A673 (cell line): ENCODE measurements at regions not wholly inside any gene's neighbourhood (a gene's known extent, or its start where the extent isn't known, plus 50 kb on each side); places are given as distances from the start of the nearest gene placed in this dataset.

Experiments used
- BruUV-seq: library from RNA; stranded (reverse); fragments of 400-500 nt; replicated peaks from 2 replicates; lab custom pipeline; 2021; lab: Mats Ljungman, UMichigan
- CTCF ChIA-PET: fragments of 300-600 bp; sonication (Branson Sonifier 250); formaldehyde crosslinking; loops from one replicate; lab custom pipeline; 2022; ENCODE audit warnings: antibody characterized with exemption; lab: Charles Lee
- POLR2A ChIA-PET: fragments of 300-600 bp; sonication (Branson Sonifier 250); formaldehyde crosslinking; loops from one replicate; lab custom pipeline; 2022; ENCODE audit warnings: antibody characterized with exemption; ENCODE audit not compliant: low non-redundant PET; lab: Charles Lee
- DNase-seq: peaks from one replicate; pipeline ENCODE4 v3.0.0-alpha.2; 2015; ENCODE audit warnings: low spot score
- H3K27ac ChIP-seq: fragments of 200-600 bp; sonication (generic); 2 replicates; pipeline ENCODE4 v1.5.1; 2016; ENCODE audit warnings: mixed run types, low read depth, mild to moderate bottlenecking, mixed read lengths, antibody characterized with exemption, low read length; ENCODE audit not compliant: poor library complexity, severe bottlenecking
- H3K27me3 ChIP-seq: fragments of 200-600 bp; sonication (generic); replicated peaks from 2 replicates; pipeline ENCODE4 v1.6.1; 2017; ENCODE audit warnings: mixed run types, low read depth, mild to moderate bottlenecking, mixed read lengths, antibody characterized with exemption, low read length; ENCODE audit not compliant: insufficient read depth, poor library complexity
- H3K36me3 ChIP-seq: fragments of 200-600 bp; sonication (generic); 2 replicates; pipeline ENCODE4 v1.6.1; 2016; ENCODE audit warnings: mixed run types, mild to moderate bottlenecking, mixed read lengths, antibody characterized with exemption, low read length; ENCODE audit not compliant: insufficient read depth, poor library complexity, severe bottlenecking
- H3K4me1 ChIP-seq: fragments of 200-600 bp; sonication (generic); 2 replicates; pipeline ENCODE4 v1.6.1; 2017; ENCODE audit warnings: mixed run types, mild to moderate bottlenecking, mixed read lengths, antibody characterized with exemption, low read length; ENCODE audit not compliant: insufficient read depth, poor library complexity, severe bottlenecking
- H3K4me3 ChIP-seq: fragments of 200-600 bp; sonication (generic); 2 replicates; pipeline ENCODE4 v1.5.1; 2016; ENCODE audit warnings: low read depth, mixed run types, mild to moderate bottlenecking, mixed read lengths, low read length; ENCODE audit not compliant: poor library complexity, severe bottlenecking
- H3K9me3 ChIP-seq: fragments of 200-600 bp; sonication (generic); 2 replicates; pipeline ENCODE4 v1.6.1; 2016; ENCODE audit warnings: mixed run types, low read depth, mild to moderate bottlenecking, mixed read lengths, antibody characterized with exemption, low read length; ENCODE audit not compliant: poor library complexity, severe bottlenecking
- CTCF ChIP-seq: fragments of 300-800, 200-600 bp; sonication (generic); conservative IDR thresholded peaks from 2 replicates; pipeline ENCODE4 v1.5.1; 2017; ENCODE audit warnings: low read depth, mild to moderate bottlenecking, antibody characterized with exemption, low read length, moderate library complexity, mixed read lengths
- EZH2 ChIP-seq: fragments of 200-600 bp; sonication (generic); IDR thresholded peaks from 2 replicates; pipeline ENCODE4 v1.6.1; 2017; ENCODE audit warnings: borderline replicate concordance, low read depth, mild to moderate bottlenecking, mixed read lengths, antibody characterized with exemption, low read length; ENCODE audit not compliant: poor library complexity, severe bottlenecking
- intact Hi-C: fragments of 100-400 bp; cut with micrococcal nuclease; formaldehyde crosslinking; loops from one replicate; pipeline ENCODE4 v1.10.0; 2022; ENCODE audit not compliant: unreplicated experiment

GRCh38 chr4:37139987-37140386 lies 104.6 kb upstream of the NWD2 start:
- Histone ChIP-seq H3K27ac (no peak overlapping the region), H3K4me3 (no peak overlapping the region), H3K27me3 (no peaks in the 10 kb centered on the region), H3K4me1 (no peaks in the 10 kb centered on the region), H3K36me3 (no peaks in the 10 kb centered on the region), H3K9me3 (no peaks in the 10 kb centered on the region)
- no TSS peak for BruUV-seq
- no peak for DNase-seq
- intact Hi-C loops, result no loop called here
- CTCF ChIA-PET, result no interaction called here
- POLR2A ChIA-PET, result no interaction called here
- TF ChIP-seq EZH2 (no peak), CTCF (no peak)

DNA sequence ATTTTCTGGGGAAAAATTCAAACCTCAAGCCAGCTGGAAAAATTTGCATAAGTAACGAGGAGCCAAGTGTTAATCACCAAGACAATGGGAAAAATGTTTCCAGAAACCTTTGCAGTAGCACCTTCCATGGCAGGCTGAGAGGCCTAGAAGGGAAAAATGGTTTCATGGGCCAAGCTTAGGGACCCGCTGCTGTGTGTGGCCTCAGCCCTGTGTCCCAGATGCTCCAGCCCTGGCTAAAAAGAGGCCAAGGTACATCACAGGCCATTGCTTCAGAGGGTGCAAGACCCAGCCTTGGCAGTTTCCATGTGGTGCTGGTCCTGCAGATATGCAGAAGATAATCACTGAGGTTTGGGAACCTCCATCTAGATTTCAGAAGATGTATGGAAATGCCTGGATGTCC lies 98.3 kb upstream of the NWD2 start:
- intact Hi-C loops, result no loop called here
- CTCF ChIA-PET, result no interaction called here

DNA sequence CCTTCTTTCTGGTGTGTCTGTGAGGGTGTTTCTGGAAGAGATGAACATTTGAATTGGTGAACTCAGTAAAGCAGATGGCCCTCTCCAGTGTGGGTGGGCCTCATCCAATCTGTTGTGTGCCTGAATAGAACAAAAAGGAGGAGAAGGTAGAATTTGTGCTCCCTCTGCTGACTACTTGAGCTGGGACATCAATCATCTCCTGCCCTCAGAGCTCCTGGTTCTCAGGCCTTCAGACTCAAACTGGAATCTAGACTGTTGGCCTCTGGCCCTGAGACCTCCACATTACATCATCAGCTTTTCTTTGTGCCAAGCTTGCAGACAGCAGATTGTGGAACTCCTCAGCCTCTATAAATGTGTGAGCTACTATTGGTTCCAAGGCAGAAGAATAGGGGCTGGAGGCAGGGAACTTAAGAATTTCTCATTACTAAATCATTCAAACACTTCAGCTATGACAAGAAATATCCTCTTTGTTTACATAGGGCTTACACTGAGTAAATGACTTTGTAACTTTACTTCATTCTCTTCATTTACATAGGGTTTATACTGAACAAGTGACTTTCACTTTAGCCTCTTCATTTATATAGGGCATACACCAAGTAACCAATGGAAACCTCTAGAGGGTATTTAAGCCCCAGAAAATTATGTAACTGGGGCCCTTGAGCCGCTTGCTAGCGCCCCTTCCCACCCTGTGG lies 86.9 kb upstream of the NWD2 start:
- H3K27me3 ChIP-seq, result no peaks in the 10 kb centered on the region
- POLR2A ChIA-PET, result no interaction called here
- intact Hi-C loops, result no loop called here

More for the DNA sequence above, 98.3 kb upstream of the NWD2 start:
- Histone ChIP-seq H3K27me3 (no peaks in the 10 kb centered on the region), H3K4me3 (no peak overlapping the region), H3K4me1 (no peaks in the 10 kb centered on the region), H3K9me3 (peaks cover 5% of the 10 kb centered on the region), H3K36me3 (no peaks in the 10 kb centered on the region), H3K27ac (no peak overlapping the region)
- POLR2A ChIA-PET, result no interaction called here
- BruUV-seq, result no TSS peak
- no peak for DNase-seq
- TF ChIP-seq EZH2 (no peak), CTCF (no peak)

More for the DNA sequence above, 86.9 kb upstream of the NWD2 start:
- Histone ChIP-seq H3K36me3 (no peaks in the 10 kb centered on the region), H3K4me1 (no peaks in the 10 kb centered on the region), H3K27ac (no peak overlapping the region), H3K4me3 (no peak overlapping the region), H3K9me3 (no peaks in the 10 kb centered on the region)
- no peak for TF ChIP-seq EZH2
- no peak for TF ChIP-seq CTCF
- BruUV-seq, result no TSS peak
- no peak for DNase-seq
- CTCF ChIA-PET, result no interaction called here
